NCI-H128 (cell line): ENCODE measurements at regions not wholly inside any gene's neighbourhood (a gene's known extent, or its start where the extent isn't known, plus 50 kb on each side); places are given as distances from the start of the nearest gene placed in this dataset.
"Not testable (repeated sequence)": the region's sequence is repeated elsewhere in the genome, so short reads cannot be mapped to it uniquely, and the experiment has no call there.

ENCODE experiments used
- DNase-seq: peaks from one replicate; lab custom pipeline; 2025; ENCODE audit not compliant: unreplicated experiment; lab: John Stamatoyannopoulos, UW

DNA sequence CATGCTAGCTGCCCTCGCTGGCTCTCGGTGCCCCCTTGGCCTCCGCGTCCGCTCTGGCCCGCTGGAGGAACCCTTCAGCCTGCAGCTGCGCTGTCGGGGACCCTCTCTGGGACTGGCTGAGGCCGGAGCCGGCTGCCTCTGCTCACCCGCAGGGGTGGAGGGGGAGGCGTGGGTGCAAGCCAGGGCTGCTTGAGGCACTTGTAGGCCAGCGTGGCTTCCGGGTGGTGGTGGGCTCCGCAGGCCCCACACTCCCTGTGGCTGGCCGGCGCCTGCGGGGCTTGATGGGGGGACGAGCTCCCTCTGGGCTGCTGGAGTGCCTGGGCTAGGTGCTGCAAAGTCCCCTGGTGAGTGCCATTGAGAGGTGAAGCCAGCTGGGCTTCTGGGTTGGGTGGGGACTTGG is 429.6 kb downstream of the LRRC70 start:
- DNase-seq: no peak

DNA sequence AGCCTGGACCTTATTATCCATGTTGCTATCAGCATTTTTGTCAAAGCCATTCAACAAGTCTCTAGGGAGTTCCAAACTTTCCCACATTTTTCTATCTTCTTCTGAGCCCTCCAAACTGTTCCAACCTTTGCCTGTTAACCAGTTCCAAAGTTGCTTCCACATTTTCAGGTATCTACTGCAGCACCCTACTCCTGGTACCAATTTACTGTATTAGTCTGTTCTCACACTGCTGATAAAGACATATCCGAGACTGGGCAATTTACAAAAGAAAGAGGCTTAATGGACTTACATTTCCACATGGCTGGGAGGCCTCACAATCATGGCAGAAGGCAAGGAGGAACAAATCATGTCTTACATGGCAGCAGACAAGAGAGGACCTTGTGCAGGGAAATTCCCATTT is 416.2 kb downstream of the LRRC70 start:
- DNase-seq: not testable (repeated sequence)

DNA sequence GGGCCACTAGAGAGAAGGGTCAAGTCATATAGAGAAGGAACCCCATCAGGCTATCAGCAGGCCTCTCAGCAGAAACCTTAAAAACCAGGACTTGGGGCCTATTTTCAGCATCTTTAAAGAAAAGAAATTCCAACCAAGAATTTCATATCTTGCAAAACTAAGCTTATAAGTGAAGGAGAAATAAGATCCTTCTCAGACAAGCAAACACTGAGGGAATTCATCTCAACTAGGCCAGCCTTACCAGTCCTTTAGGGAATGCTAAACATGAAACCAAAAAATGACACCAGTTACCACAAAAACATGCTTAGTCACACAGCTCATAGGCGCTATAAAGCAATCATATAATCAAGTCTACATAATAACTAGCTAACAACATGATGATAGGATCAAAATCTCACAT is 407.1 kb downstream of the LRRC70 start:
- no peak for DNase-seq

DNA sequence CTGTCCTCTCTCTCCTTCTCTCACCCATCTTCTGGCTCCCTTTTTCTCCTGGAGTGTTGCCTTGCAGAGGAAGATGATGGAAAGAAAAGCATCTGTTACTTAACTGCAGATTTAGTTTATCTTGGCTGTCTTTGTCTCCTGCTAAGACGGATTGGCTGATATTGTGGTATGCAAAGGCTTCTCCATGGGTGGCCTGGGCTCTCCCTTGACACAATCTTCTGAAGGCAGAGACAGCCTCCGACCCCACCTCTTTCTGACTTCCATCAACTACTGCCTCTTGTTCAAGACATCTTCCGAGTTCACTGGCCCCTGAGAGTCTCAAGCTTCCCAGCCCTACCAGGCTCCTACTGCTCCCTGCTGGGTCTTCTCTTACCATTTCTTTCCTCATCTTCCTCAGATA is 403.7 kb downstream of the LRRC70 start:
- DNase-seq: no peak

DNA sequence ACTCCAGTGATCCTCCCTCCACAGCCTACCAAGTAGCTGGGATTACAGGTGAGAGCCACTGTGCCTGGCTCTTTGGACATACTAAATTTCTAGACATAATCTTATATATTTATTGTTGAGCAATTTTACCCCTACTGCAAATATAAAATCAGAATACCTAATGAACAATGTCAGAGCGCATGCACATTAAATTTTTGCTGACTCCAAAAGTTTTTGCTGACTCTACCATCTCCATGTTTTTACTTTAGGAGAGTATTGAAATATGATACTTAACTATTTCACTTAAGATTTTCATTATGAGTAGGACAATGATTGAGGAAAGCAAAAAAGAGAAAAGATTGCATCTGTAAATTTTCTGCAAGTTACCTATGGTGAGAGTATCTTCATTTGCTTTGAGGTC is 402.3 kb downstream of the LRRC70 start:
- DNase-seq: no peak

DNA sequence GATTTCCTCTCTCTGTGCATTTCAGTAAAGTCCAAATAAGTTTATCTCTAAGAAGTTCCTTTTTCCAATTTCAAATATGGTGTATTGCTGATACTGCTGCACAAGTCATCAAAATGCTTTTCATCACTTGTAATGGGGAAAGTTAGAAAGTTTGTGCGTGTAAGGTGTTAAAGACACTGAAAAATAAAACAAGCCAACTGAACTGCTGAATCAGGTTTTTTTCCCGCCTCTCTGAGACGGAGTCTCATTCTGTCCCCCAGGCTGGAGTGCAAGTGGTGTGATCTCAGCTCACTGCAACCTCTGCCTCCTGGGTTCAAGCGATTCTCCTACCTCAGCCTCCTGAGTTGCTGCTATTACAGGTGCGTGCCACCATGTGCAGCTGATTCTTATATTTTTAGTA is 400.9 kb downstream of the LRRC70 start:
- no peak for DNase-seq

DNA sequence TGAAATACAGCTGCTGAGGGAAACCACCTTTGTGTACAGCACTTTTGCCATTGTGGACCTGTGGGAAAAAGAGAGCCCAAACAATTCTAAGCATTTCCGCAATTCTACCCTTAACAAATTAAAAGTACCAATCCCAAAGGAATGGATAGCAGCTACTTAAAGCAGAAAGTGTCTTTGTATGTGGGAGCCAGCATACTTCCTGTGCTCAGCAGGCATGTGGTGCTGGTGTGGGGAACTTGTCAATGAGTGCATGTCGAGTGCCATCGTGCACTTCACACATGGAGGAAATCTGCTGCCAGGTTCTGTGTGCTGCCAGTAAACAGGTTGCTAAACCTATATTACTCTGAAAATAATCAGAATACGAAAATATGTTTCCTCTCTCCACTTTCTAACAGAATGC is 399.0 kb downstream of the LRRC70 start:
- no peak for DNase-seq

DNA sequence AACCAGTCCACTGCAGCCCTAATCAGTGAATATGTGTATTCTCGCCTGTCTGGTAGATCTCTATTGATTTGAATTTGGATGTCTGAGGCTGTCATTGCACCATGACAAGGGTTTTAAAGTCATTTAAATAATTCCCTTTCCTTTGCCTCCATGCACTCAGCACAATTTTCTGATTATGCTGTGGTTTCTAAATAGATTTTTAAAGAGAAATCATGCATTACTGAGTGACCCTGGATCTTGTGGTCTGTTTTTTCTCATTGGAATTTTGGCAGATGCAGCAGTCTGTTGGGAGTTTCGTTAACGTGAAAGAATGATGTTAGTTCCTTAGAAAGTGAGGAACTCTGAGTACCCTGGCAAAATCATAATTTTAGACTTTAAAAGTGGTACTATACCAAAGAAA is 396.0 kb downstream of the LRRC70 start:
- DNase-seq: no peak

DNA sequence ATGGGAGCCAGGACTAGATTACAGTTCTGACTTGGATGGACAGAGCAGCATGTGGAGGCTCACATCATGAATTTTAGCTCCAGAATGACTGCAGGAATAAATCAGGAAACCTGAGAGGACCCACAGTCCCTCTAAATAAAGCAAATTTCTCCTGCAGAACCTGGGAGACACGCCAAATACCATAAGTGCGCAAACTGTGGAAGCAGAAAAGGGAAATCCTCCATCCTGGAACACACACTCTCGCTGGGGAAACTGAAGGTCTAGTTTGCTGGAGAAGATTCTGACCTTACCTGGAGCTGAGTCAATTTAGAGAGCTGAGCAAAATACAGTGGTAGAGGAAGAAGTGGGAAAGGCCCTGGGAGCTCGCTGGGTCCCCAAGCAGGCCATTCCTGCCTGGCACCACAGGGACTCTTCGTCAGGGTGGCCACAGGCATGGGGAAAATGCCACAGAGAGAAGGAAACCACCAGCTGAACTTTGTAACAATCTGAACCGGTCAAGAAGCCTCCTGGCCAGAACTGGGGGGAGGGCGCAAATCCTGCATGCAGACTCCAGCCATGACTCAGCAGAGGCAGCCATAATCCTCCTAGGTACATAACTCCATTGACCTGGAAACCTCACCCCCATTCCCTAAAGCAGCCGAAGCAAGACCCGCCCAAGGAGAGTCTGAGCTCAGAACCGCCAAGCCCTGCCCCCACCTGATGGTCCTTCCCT is 390.9 kb downstream of the LRRC70 start:
- no peak for DNase-seq

DNA sequence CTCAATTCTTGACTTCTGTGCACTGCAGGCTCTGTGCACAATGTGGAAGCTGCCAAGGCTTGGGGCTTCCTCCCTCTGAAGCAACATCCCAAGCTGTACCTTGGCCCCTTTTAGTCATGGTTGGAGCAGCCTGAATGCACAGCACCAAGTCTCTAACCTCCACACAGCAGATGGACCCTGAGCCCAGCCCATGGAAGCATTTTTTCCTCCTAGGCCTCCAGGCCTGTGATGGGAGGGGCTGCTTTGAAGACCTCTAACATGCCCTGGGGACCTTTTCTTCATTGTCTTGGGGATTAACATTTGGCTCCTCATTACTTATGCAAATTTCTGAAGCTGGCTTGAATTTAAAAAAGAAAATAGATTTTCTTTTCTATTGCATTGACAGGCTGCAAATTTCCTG is 385.8 kb downstream of the LRRC70 start:
- DNase-seq: no peak

DNA sequence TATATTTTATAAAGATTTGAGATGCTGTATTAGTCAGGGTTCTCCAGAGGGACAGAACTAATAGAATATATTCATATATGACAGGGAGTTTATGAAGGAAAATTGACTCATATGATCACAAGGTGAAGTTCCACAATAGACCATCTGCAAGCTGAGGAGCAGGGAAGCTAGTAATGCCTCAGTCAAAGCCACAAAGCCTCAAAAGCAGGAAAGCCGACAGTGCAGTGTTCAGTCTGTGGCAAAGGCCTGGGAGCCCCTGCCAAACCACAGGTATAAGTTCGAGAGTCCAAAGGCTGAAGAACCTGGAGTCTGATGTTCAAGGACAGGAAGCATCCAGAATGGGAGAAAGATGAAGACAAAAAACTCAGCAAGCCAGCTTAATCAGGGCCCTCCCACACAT is 382.2 kb downstream of the LRRC70 start:
- no peak for DNase-seq

DNA sequence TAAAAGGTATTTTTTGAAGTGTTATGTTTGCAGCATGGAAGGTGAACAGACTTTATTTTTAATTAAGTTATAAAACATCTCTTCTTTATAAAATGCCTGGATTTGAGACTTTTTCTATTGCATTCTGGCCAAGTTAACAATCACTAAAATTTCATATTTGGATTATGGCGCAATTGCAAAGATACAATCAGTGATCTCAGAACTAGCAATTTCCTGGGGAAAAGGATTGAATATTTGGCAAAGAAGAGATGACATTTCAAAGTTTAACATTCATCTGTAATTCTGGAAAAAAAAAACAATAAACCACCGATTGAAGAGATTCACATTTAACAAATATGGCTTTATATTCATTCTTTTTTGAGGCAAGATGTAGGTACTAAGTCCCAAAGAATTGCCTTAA is 378.0 kb downstream of the LRRC70 start:
- no peak for DNase-seq

DNA sequence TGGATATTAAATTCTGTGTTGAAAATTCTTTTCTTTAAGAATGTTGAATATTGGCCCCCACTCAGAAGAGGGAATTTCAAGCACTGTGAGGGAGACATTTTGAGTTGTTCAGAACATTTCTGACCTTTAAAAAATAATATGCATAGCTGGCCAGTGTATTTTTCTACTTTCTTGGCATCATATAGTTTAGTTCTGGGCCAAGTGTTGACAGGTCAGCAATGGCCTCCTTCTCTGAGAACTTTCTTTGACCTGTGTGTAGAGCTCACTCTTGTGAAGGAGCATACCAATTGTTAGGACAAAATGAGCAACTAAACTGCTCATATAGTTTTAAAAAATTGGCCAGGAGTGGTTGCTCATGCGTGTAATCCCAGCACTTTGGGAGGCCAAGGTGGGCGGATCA is 376.0 kb downstream of the LRRC70 start:
- DNase-seq: no peak

DNA sequence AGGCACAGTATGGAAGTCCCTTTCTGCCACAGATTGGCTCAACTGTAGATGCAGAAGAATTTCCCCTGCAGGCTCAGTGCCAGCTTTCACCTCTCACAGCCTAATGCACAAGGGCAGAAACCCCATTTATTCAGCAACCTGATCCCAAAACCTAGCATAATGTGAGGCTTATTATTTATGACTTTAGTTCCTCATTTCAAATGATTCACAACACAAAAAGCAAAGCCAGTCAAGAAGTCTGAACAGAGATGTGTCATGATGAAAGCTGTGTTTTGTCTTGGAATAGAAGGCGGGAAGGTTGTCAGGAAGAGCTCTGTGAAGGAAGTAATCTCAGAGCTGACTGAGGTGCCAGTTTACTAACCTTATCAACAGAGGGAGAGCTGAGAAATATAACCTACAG is 369.7 kb downstream of the LRRC70 start:
- DNase-seq: no peak

DNA sequence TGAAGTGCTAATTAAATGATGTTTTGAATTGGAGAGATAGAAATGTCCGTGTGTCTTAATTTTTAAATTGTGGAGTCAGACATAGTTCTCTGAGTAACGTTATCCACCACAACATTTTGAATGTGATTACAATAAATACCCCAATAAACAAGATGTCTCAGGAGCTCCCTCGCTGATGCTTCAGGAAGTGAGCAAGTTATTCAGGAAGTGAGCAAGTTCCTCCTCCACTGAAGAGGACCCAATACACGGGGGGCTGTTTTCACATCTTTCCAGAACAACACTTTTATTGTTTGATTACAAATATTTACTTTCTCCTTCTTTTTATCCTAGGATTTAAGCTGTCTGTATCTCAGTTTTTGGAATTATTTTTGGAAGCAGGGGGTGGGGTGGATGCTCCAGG is 363.8 kb downstream of the LRRC70 start:
- DNase-seq: no peak

DNA sequence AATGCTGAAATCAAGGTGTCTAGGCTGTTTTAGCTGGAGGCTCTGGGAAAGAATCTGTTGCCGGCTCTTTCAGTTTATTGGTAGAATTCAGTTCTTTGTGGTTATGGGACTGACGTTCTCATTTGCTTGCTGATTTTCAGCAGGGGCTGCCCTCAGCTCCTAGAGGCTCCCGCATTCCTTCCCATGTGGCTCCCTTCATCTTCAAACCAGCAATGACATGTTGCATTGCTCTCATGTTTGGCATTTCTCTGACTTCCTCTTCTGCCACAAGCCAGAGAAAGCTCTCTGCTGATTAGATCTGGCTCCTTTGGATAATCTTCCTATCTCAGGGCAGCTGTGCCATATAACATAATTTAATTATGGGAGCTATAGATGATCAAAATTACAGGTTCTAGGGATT is 360.3 kb downstream of the LRRC70 start:
- DNase-seq: no peak

DNA sequence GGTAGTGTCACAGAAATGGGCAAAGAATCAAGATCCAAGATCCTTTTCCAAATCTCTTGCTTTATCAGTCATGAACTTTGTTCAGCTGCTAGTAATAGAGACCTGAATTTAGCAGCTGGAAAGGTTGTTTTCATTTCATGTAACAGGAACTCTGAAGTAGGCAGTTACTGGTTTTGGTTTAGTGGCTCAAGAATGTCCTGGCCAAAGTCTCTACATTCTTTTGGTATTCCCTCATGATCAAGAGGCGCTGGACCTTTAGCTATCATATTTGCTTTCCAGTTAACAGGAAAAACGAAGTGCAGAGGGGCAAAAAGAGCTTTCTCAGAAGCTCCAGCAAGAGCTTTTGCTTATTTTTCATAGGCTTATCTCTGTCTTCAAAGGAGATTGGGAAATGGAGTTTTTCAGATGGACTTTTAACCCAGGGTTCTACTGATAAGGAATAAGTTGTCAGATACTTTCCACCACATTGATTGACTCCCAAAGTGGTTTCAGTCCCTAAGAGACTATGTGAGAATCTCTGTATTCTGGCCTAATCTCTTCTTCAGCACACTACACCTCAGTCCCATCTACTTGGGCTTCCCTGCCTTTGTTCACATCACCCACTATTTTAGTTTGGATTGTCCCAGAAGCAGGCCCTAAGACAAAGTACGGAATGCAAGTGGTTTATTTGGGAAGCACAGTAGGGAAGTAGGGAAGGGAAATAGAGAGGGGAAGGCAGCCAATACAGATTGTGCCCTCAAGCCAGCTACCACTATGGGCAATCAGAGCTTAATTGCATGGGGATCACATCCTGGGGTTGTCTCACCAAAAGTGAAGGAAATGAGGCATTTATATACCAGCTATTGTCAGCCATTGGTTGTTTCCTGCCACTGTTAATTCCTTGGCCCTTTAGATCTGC is 359.3 kb downstream of the LRRC70 start:
- DNase-seq: no peak

DNA sequence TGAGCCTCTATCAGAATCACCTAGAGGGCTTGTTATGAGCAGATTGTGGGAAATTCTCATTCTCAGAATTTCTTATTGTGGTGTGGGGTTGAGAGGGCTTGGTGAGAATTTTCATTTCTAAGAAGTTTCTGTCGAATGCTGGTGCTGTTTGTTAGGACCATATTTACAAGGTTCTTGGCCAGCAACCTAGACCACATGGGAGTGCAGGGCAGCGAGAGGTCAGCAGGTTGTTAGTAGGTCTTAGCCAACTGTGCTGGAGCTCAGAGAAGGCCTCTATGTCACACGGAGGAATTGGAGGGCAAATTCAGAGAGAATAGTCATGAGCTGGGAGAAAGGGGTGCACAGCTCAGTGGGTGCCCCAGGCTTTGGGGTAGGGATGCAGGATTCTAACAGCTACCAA is 357.0 kb downstream of the LRRC70 start:
- DNase-seq: no peak

DNA sequence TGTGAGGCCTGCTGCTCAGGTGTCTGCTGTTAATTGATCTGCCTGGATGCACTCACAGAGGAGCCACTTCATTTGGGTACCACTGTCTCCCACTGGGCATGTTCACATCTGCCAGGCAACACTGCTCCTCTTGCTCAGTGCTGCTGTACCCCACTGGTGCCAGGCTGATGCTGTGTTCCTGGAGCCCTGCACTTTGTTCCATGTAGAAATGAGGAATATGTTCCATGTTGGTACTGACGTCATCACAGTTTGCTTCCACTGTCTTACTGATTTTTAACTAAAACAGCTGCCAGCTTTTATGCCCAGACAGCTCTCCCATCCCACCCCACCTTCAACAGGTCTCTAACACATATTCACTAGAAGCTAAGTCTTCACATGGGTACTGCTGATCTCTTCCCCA is 355.7 kb downstream of the LRRC70 start:
- no peak for DNase-seq

DNA sequence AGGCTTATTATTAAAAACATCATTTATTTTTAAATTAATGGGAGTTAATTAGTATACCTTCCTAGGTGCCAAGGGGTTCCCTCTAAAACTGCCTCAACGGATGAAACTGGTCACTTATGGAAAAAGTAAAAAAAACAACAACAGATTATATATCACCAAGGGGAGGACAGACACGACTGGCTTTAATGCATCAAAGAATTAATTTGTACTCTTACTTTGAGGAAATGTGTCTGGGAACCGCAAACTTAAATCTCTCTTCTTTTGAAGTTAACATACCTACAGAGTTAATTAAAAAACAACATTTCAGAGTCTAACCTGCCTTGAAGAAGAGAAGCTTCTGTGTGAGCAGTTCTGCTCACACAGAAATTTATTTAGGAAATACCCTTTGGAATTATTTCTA is 354.6 kb downstream of the LRRC70 start:
- no peak for DNase-seq

DNA sequence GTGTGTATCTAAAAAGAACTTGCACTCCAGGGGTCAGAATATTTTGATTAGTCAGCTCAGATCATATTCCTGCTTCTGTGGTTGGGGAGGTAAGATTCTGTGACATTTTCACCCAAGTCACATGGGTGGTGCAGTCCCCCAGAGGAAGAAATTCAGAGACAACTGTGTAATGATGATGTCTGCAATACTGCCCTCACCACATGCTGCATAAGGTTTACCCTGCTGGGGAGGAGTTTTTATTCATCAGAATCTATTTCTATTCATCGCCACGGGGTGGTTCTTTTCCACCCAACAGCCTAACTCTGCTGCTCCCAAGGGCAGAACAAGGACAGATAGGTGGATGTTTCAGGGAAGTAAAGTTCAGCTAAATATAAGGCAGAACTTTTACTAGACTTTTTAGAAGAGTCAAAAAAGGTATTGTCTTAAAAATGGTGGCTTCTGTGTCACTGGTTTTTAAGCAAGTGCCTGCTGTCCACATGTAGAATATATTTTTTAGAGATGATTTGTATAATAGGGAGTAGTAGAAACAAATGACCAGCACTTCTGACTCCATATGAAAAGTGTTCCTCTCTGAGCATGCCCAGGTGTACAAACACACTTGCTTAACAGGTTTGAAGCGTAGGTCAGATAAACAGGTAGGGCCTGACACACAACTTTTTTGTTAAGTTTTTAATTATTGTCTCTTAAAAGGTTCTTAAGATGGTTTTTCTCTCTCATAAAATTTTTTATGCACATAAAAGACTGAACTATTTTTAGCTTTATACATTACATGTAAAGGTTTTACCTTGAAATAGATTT is 352.7 kb downstream of the LRRC70 start:
- no peak for DNase-seq

DNA sequence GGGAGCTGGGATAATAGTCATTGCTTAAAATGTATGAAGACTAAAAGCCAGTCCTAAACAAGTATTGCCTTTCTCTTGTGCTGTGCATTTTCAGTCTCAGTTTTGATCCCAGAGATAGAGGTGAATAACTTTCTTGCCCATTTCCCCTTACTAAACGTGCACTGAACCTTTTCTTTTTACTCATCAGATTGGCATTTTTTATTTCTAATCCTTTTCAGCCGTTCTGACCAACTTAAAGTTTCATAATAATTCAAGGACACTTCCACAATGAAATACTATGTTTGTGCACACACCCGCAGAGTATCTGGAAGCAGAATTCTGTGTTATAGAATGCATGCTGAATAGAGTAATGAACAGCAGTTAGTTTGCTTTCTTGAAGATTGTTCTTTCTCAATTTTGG is 343.6 kb downstream of the LRRC70 start:
- no peak for DNase-seq
